ENCODE measurements at regions not wholly inside any gene's neighbourhood (a gene's known extent, or its start where the extent isn't known, plus 50 kb on each side); places are given as distances from the start of the nearest gene placed in this dataset.

- FAIRE-seq: no peak
- TF ChIP-seq POLR2AphosphoS5 (IDR thresholded peaks at IDR 0.05; ENCODE audit: low read depth, low read length) (no peak), TAF1 (IDR thresholded peaks at IDR 0.05; ENCODE audit: borderline replicate concordance, low read depth, low read length) (no peak), POLR2A (IDR thresholded peaks at IDR 0.05; ENCODE audit: low read depth, low read length) (no peak)
These were observed 115.5 kb upstream of the ADARB2 start for GRCh38 chr10:1852841-1853240.

GRCh38 chr10:1851762-1852161 lies 114.4 kb upstream of the ADARB2 start:
- TF ChIP-seq TAF1 (IDR thresholded peaks at IDR 0.05; ENCODE audit: borderline replicate concordance, low read depth, low read length) (no peak), POLR2AphosphoS5 (IDR thresholded peaks at IDR 0.05; ENCODE audit: low read depth, low read length) (no peak), POLR2A (IDR thresholded peaks at IDR 0.05; ENCODE audit: low read depth, low read length) (no peak)
- FAIRE-seq: no peak
- no peak for DNase-seq (ENCODE audit: insufficient read length)

More at GRCh38 chr10:1852841-1853240, 115.5 kb upstream of the ADARB2 start:
- DNase-seq (ENCODE audit: insufficient read length): no peak

GRCh38 chr10:1850971-1851527 lies 113.7 kb upstream of the ADARB2 start:
- TF ChIP-seq POLR2A (IDR thresholded peaks at IDR 0.05; ENCODE audit: low read depth, low read length) (no peak), TAF1 (IDR thresholded peaks at IDR 0.05; ENCODE audit: borderline replicate concordance, low read depth, low read length) (no peak), POLR2AphosphoS5 (IDR thresholded peaks at IDR 0.05; ENCODE audit: low read depth, low read length) (no peak)
- FAIRE-seq (no peak), DNase-seq (ENCODE audit: insufficient read length) (no peak)

GRCh38 chr10:1847361-1847760 lies 110.0 kb upstream of the ADARB2 start:
- no peak for FAIRE-seq

GRCh38 chr10:1846032-1846431 lies 108.7 kb upstream of the ADARB2 start:
- no peak for DNase-seq (ENCODE audit: insufficient read length)
- no peak for TF ChIP-seq POLR2A (IDR thresholded peaks at IDR 0.05; ENCODE audit: low read depth, low read length)
- TF ChIP-seq POLR2AphosphoS5 (IDR thresholded peaks at IDR 0.05; ENCODE audit: low read depth, low read length): no peak
- FAIRE-seq: no peak

More at GRCh38 chr10:1847361-1847760, 110.0 kb upstream of the ADARB2 start:
- no peak for TF ChIP-seq POLR2A (IDR thresholded peaks at IDR 0.05; ENCODE audit: low read depth, low read length)
- no peak for TF ChIP-seq POLR2AphosphoS5 (IDR thresholded peaks at IDR 0.05; ENCODE audit: low read depth, low read length)
- TF ChIP-seq TAF1 (IDR thresholded peaks at IDR 0.05; ENCODE audit: borderline replicate concordance, low read depth, low read length): no peak
- no peak for DNase-seq (ENCODE audit: insufficient read length)

- TF ChIP-seq POLR2A (IDR thresholded peaks at IDR 0.05; ENCODE audit: low read depth, low read length) (no peak), TAF1 (IDR thresholded peaks at IDR 0.05; ENCODE audit: borderline replicate concordance, low read depth, low read length) (no peak), POLR2AphosphoS5 (IDR thresholded peaks at IDR 0.05; ENCODE audit: low read depth, low read length) (no peak)
- FAIRE-seq (no peak), DNase-seq (ENCODE audit: insufficient read length) (no peak)
These were observed 104.4 kb upstream of the ADARB2 start for GRCh38 chr10:1841759-1842158.

GRCh38 chr10:1829712-1830111 lies 92.4 kb upstream of the ADARB2 start:
- DNase-seq (ENCODE audit: insufficient read length): no peak
- no peak for TF ChIP-seq POLR2A (IDR thresholded peaks at IDR 0.05; ENCODE audit: low read depth, low read length)
- no peak for FAIRE-seq

GRCh38 chr10:1824928-1825327 lies 87.6 kb upstream of the ADARB2 start:
- DNase-seq (ENCODE audit: insufficient read length): no peak
- TF ChIP-seq POLR2AphosphoS5 (IDR thresholded peaks at IDR 0.05; ENCODE audit: low read depth, low read length): no peak
- no peak for TF ChIP-seq TAF1 (IDR thresholded peaks at IDR 0.05; ENCODE audit: borderline replicate concordance, low read depth, low read length)
- TF ChIP-seq POLR2A (IDR thresholded peaks at IDR 0.05; ENCODE audit: low read depth, low read length): no peak
- no peak for FAIRE-seq

GRCh38 chr10:1814556-1814955 lies 77.2 kb upstream of the ADARB2 start:
- TF ChIP-seq TAF1 (IDR thresholded peaks at IDR 0.05; ENCODE audit: borderline replicate concordance, low read depth, low read length): no peak
- no peak for TF ChIP-seq POLR2AphosphoS5 (IDR thresholded peaks at IDR 0.05; ENCODE audit: low read depth, low read length)
- no peak for FAIRE-seq
- no peak for DNase-seq (ENCODE audit: insufficient read length)

- TF ChIP-seq POLR2AphosphoS5 (IDR thresholded peaks at IDR 0.05; ENCODE audit: low read depth, low read length) (no peak), TAF1 (IDR thresholded peaks at IDR 0.05; ENCODE audit: borderline replicate concordance, low read depth, low read length) (no peak), POLR2A (IDR thresholded peaks at IDR 0.05; ENCODE audit: low read depth, low read length) (no peak)
- DNase-seq (ENCODE audit: insufficient read length) (no peak), FAIRE-seq (no peak)
These were observed 71.9 kb upstream of the ADARB2 start for GRCh38 chr10:1809139-1809741.

- DNase-seq (ENCODE audit: insufficient read length) (no peak), FAIRE-seq (no peak)
- TF ChIP-seq POLR2AphosphoS5 (IDR thresholded peaks at IDR 0.05; ENCODE audit: low read depth, low read length) (no peak), POLR2A (IDR thresholded peaks at IDR 0.05; ENCODE audit: low read depth, low read length) (no peak), TAF1 (IDR thresholded peaks at IDR 0.05; ENCODE audit: borderline replicate concordance, low read depth, low read length) (no peak)
These were observed 70.6 kb upstream of the ADARB2 start for GRCh38 chr10:1807924-1808323.

GRCh38 chr10:1807196-1807595 lies 69.9 kb upstream of the ADARB2 start:
- no peak for FAIRE-seq
- DNase-seq (ENCODE audit: insufficient read length): no peak
- no peak for TF ChIP-seq POLR2AphosphoS5 (IDR thresholded peaks at IDR 0.05; ENCODE audit: low read depth, low read length)
- TF ChIP-seq POLR2A (IDR thresholded peaks at IDR 0.05; ENCODE audit: low read depth, low read length): no peak
- TF ChIP-seq TAF1 (IDR thresholded peaks at IDR 0.05; ENCODE audit: borderline replicate concordance, low read depth, low read length): no peak

All from GM12892 (cell line).